ENCODE measurements at regions not wholly inside any gene's neighbourhood (a gene's known extent, or its start where the extent isn't known, plus 50 kb on each side); places are given as distances from the start of the nearest gene placed in this dataset.

- no peak for TF ChIP-seq POLR2AphosphoS5 (IDR thresholded peaks at IDR 0.05)
- no peak for TF ChIP-seq CTCF (IDR thresholded peaks at IDR 0.05)
Measured at GRCh38 chr6:66568271-66568670, 861.2 kb upstream of the EYS start.

Data from prostate gland (tissue), 2 donors.